GM21447 (cell line): ENCODE measurements at regions not wholly inside any gene's neighbourhood (a gene's known extent, or its start where the extent isn't known, plus 50 kb on each side); places are given as distances from the start of the nearest gene placed in this dataset.
A peak's percentile ranks its signal among the peaks of the same experiment; 100 is the strongest.
"Not testable (repeated sequence)": the region's sequence is repeated elsewhere in the genome, so short reads cannot be mapped to it uniquely, and the experiment has no call there.

Experiments
- ATAC-seq: cut with Tn5 transposase; IDR thresholded peaks from one replicate; pipeline ENCODE4 v1.9.1; 2021; ENCODE audit not compliant: unreplicated experiment

DNA sequence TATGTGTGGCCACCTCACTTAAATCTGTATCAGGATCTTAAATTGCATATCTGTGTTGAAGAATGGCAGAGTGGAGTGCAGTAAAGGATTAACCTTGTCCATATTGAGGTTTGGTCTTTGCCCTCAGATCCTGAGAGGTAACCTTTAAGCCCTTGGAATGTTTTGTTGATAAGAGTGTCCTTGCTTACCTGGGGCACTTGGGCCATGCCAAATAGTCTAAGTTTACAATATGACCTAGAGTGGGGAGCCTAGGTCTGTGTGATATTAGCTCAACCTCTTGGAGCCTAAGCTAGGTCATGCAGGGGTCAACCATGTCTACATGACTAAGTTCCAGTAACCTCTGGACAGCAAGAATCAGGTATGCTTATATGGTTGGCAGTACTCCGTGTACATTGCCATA, 792.5 kb downstream of the DIAPH3 start:
- no peak for ATAC-seq

DNA sequence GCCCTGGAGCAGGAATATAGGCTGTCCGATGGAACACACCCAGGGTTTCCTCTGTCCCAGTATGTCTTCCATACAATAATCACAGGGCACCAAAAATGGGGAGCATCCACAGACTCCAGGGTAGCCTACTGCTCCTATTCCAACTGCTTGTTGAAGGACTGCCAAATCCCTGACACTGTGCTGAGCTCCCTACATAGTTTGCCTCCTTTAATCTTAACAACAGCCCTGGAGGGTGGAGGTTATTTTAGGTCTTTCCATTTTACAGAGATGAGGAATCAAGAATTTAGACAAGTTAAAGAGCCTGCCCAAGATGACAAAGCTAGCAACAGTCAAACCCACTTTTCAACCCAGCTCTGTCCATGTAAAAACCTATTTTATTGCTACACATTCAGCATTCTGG, 790.4 kb downstream of the DIAPH3 start:
- no peak for ATAC-seq

DNA sequence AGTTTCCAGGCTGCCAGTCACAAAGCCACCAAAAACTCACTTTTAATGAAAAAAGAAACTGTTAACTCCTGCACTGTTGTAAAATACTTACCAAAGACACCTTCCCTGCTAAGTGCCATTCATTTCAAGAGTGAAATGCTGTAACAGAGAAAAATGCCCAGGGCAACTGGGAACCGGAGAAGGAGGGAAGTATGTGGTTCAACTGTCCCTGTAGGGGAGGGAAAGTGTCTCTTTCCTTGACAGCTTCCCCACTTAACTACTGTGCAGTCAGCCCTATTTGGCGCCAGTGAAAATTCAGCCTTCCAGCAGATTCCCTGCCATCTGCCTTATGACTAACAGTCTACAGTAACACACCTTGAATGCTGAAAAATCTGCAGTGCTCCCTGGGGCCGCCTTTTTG, 789.0 kb downstream of the DIAPH3 start:
- no peak for ATAC-seq

DNA sequence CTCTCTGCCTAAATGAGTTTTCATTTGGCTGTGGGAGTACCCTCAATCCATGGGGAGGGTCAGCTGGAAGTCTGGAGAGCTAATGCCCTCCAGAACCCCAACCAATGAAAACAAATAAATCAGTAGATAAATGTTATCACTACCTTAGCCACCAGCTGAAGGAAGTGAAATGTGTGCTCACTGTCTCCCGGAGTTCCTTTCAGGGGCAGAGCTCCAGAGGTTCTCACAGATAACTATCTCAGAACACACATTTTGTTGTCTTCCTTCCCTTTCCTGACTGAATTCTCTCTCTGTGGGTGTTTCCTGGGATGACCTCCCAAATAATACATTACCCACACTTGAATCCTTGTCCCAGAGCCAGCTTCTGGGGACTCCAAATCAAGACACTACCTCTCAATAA, 779.6 kb downstream of the DIAPH3 start:
- no peak for ATAC-seq

DNA sequence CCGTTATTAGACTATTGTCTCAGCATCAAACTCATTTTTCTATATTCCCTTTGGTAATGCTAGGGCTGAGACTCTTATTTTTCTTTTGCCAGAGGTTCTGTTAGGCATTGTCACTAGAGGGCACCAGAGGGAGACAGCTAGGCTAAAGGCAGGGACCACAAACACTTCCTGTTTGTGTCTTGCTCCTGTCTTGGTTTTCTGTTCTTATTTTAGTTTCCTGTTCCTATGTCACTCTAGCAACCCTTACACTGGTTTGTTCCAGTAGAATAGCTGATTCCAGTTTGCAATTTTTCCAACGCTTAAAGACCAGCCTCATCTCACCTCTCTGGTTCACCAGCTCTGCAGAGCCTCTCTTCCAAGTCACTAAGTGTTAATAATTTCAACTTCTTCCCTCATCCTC, 772.0 kb downstream of the DIAPH3 start:
- ATAC-seq = peak; percentile 99

DNA sequence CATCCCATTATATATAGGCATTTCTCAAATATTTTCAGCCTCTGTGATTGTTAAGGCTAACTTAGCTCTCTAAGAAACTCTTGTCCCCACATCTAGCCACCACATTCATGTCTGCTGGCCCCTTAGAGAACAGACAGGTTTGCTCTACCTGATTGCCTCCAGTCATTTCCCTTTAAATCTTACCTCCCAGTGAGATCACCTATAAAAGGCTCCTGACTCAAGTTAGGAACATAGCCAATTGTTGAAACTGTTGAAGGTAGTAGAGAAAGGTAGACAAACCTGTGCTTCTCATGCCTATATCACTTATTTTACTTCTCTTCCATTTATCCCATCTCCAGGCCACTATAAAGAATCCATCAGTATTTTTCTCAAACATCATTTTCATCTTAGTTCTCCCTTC, 771.4 kb downstream of the DIAPH3 start:
- ATAC-seq = no peak

DNA sequence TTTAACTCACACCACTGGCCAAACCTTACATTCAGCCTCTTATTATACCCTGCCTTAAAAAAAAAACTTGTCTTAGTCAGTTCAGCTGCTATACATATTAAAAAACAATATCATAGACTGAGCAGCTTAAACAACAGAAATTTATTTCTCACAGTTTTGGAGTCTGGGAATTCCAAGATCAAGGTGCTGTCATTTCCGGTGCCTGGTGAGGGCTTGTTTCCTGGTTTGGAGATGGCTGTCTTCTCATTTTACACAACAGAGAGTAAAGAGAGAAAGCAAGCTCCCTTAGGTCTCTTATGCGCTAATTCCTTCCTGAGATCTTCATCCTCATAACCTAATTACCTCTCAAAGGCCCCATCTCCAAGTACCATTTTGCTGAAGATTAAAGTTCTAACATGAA, 769.2 kb downstream of the DIAPH3 start:
- no peak for ATAC-seq

DNA sequence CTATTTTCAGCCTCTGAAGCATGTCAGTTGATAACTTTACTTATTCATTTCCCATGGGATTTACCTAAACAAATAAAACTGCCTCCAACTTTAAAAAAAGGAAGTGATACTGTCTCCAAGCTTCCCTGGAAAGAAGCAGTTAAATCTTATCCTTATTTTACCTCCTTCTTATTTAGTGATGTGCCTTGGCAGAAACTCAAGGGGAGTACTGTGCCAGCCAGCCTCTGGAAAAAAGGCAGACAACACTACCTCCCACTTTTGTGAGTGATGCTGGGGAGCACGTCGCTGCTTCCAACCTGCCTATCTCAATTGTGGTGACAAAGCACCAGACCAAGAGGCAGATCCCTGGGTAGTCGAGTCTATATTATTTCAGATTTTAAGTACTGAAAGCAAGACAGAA, 765.6 kb downstream of the DIAPH3 start:
- no peak for ATAC-seq

DNA sequence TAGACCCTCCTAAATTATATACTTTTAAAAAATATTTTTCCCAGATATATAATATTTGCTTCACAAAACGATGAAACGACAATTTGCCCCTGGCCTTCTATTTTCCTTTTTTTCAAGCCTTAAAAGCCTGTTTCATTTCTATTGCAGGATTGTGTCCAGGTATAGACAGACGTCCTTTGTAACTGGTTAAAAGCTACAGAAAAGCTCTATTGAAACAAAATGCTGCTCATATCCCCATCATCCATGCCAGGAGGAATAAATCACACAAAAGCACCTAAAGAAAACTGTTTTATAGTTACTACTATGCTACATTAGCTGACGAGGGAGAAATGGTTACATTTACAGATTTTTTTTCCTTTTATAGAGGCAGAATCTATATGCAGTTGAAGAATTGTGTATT, 765.1 kb downstream of the DIAPH3 start:
- no peak for ATAC-seq

DNA sequence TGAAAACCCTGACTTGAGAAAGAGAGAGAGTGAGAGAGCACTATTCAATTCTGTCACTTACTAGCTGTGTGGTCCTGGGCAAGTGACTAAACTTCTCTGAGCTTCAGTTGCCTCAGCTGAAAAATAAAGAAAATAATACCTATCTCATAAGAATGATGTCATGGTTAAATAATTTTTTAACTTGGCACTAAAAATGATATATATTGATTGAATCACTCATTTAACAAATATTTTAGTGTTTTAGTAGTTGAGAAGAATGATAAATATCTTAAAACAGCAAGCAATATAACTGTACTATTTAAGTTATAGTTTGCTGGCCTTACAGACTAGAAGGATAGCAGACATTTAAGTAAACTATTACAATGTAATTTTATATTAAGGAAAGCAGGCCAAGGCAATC, 764.2 kb downstream of the DIAPH3 start:
- ATAC-seq = no peak

DNA sequence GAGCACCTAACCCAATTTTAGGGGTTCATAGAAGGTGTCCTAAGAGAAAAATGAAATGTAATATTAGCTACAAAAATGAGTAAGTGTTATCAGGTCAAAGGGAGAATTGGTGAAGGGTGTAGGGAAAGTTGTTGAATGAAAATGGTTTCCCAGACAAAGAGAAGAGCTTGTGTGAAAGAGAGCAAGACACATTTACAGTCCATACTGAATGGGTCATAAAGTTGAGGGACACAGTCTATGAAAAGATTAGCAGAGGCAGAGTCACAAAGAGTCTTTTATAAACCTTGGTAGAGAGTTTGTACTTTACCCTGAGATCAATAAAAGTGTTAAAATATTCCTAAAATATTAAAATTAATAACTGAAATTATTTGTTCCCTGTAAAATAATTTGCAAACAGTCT, 759.4 kb downstream of the DIAPH3 start:
- no peak for ATAC-seq

DNA sequence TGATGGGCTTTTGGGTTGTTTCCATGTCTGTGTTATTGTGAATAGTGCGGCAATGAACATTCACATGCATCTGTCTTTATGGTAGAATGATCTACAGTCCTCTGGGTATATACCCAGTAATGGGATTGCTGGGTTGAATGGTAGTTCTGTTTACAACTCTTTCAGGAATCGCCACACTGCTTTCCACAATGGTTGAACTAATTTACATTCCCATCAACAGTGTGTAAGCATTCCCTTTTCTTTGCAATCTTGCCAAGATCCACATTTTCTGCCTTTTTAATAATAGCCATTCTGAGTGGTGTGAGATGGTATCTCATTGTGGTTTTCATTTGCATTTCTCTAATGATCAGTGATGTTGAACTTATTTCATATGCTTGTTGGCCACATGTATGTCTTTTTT, 756.5 kb downstream of the DIAPH3 start:
- ATAC-seq = not testable (repeated sequence)

DNA sequence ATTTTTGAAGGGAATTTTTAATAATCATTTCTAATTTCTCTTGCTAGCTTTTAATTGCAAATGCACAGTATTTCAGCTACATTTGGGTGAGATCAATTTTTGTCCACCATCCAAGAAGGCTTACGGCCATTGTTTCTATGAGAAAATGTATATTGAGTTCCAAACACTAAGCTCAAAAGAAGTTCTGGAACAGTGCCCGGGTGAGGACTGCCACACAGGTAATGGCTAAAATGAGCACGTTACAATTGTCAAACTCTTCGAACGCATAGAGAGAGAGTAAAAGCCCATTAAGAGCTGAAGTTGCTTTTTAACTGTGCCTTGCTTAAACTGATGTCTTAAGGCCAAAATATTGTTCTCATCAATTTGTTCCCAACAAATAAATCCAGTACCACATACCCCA, 755.0 kb downstream of the DIAPH3 start:
- ATAC-seq = no peak

DNA sequence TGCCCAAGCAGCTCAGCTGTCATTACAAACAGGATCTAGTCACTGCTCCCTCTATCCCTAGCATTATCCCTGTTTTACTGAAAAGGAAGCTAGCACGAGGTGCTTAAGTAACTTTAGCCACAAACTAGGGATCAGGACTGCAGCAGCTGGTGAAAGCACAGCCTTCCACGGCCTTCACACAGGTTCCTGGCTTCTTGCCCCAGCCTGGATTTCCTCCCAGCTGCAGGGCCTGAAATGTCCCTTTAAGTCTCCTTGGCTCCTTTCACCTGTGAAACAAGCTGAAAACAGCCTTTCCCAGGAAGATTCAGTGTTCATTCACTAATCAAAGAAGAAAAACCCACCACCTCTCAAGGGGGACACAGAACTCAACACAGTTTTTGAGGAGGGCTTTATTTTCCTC, 754.5 kb downstream of the DIAPH3 start:
- no peak for ATAC-seq

DNA sequence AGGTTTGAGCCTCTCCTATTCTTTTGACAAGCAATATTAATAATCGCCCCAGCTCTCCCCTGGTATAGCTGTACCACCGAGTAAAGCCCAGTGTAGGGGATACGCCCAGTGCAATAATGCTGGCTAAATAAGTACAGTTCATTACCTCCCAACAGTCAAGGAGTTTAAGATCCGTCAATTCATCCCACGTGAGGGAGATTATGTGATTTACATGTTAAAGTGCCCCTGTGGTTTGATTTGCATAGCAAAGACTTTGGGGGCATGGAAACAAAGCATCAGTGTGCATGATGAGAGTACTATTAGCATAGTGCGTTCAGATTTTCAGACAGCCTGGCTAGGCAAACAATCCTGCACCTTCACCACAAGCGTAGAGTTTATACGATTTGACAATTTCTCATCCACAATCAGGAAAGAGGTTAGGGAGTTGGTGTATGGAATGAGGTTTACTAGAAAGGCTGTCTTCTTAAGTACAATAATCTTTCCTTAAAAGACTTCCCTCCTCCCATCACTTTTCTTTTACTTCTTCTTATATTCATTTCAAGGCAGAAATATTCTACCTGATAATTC, 754.0 kb downstream of the DIAPH3 start:
- no peak for ATAC-seq

DNA sequence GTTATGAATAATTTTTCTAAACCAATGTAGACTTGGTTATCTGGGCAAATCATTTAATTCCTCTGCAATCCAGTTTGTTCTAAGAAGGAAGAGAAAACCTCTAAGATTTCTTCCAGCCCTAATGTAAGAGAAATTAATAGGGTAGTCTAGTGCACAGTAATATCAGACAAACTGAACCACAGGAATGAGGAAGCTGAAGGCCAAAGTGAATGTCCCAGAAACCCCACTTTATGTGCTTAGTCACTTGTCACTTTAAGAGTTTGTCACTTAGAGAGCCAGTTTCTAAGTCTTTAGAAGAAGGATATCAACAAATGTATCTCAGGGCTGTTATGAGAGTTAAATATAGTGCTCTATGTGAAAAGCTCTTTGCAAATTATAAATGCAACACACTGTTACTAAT, 750.6 kb downstream of the DIAPH3 start:
- no peak for ATAC-seq

DNA sequence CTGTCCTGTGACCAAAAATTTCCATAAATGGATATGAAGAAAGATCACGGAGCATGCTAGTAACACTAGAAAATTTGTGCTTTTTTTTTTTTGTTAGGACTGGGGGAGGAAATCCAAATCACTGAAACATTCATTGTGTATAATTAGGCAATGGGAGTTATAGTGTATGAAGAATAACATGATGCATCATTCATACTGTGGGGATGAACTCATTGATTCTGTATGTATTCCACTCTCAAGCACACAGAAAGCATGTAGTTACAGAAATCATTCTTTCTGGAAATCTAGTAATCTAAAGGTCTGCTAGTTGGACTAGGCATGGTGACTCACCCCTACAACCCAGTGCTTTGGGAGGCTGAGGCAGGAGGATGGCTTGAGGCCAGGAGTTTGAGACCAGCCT, 749.7 kb downstream of the DIAPH3 start:
- no peak for ATAC-seq

DNA sequence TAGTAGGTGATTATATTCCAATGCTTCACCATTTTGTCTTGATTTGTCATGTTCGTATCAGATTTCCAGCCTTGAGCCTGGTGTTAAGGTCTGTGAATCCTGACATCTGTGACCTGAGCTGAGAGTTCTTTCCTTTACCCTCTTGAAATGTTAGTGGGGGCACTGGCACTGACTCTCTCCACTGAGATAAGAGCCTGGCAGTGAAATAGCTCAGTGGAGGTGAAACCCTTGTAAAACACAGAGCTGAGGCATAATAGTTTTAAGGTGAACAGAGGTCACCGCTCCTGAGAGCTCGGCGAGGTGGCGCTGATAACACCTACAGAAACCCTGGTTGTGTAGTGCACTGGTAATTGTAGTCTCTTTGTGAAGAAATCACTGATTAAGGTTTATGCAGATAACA, 748.2 kb downstream of the DIAPH3 start:
- ATAC-seq = no peak

DNA sequence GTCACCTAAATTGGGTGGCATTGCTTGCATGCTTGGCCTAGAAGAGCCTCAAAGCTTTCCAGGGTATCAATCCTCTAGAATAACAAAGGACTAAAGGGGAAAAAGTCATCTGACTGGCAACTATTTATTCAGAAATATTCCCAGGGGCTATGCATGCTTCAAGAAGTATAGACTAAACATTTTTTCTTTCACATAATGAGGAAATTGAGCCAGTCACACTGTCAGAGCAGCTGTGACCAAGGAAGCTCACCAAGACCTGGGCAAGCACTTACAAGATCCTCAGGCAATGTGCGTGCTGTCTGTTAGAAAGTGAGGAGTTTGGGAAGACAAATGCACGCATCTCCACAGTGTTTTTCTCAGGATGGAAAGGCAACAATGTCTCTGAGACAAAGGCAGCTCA, 747.2 kb downstream of the DIAPH3 start:
- ATAC-seq = no peak

DNA sequence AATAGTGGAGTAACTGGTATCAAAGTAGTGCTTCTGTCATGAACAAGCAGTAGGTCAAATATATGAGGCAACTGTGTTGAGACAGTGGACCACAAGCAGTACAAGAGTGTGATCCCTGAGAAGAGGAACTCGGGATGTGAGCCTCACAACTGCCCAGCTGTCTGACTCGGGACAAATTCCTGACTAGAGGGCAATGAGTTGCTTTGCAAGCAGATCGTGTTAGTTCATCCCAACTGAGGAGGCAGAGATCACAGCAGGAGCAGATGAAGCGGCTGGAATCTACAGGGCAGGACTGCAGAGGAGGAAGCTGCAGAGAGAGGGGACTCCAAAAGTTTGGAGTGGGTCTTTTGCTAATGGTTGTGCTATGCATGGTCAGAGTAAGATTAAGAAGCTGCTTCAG, 741.1 kb downstream of the DIAPH3 start:
- no peak for ATAC-seq

DNA sequence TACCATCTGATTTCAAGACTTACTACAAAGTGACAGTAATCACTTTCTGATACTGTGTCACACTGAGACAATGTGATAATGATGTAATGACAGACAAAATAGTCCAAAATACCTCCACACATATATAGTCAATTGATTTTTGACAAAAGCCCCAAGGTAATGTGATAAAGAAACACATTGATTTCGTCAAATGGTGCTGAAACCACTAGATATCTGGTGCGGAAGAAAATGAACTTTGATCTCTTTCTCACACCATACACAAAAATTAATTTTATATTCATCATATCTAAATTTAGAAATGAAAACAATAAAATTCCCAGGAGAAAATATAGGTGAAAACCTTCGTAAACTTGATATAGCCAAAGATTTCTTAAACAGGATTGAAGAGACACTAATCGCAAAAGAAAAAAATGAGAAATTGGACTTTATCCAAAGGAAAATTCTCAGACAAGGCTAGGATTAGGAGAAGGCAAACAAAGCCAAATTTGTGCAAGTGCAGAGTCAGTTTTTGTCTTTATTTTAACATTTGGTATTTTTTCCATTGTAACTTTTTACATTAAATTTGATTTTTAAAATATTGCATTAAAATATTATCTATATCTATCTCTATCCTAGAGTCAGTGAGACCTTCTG, 739.9 kb downstream of the DIAPH3 start:
- no peak for ATAC-seq

DNA sequence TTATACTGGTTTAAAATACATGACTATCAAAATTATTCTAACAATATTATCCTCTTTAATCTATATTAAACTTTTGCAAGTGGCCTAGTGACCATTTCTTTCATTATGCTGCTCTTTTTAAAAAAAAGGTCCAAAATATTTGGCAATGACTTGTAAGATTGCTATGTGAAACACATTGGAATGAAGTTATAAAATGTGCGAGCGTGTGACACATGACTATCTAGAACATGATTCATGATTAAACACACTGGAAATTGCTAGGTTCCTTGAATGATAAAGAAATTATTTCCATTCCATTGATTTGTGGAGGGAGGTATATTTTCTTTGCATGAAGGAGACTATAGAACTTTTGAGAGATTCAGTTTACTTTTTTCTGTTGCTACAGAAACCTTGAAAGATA, 739.1 kb downstream of the DIAPH3 start:
- ATAC-seq = no peak

DNA sequence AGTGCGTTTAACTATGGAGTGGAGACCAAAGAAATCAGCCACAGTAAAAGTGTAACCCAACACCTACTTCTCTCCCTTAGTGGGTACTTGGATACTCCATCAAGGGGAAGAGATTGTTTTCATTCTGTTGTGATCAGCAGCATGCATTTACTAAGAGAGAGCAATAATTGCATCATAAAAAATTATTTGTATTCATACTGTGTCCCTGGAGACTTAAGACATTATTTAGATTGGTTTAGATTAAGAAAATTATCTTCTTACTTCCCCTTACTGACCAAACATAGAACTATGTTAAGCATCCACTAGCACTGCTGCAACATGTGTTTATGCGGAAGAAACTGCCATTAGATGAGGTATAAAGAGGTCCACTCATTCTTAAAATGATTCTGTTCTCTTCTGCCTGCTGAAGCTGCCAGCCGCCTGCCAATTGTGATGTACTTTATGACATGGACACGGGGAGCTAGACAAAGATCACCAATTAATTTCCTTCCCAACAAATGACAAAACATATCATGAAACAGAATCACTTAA, 738.5 kb downstream of the DIAPH3 start:
- no peak for ATAC-seq
